PC-9 (cell line): ENCODE measurements at regions not wholly inside any gene's neighbourhood (a gene's known extent, or its start where the extent isn't known, plus 50 kb on each side); places are given as distances from the start of the nearest gene placed in this dataset.

ENCODE experiments used
- BruUV-seq: library from RNA; stranded (reverse); fragments of 400-500 nt; replicated peaks from 2 replicates; lab custom pipeline; 2021; lab: Mats Ljungman, UMichigan
- CTCF ChIA-PET: fragments of 300-600 bp; sonication (Branson Sonifier 250); formaldehyde crosslinking; loops from one replicate; lab custom pipeline; 2022; ENCODE audit warnings: antibody characterized with exemption; lab: Charles Lee
- POLR2A ChIA-PET: fragments of 300-600 bp; sonication (Branson Sonifier 250); formaldehyde crosslinking; loops from one replicate; lab custom pipeline; 2022; ENCODE audit warnings: antibody characterized with exemption; ENCODE audit not compliant: unreplicated experiment; lab: Charles Lee
- DNase-seq, 2 experiments: peaks; one replicate each; pipeline versions ENCODE4 v3.0.0 to v3.0.0-alpha.2; 2015 to 2022; ENCODE audit warnings: mixed read lengths in 1 of 2
- H2AFZ ChIP-seq: fragments of 200-600 bp; sonication (generic); 2 replicates; pipeline ENCODE4 v1.8.1; 2017; ENCODE audit warnings: antibody characterized with exemption
- H3F3A ChIP-seq: fragments of 200-600 bp; sonication (generic); 2 replicates; pipeline ENCODE4 v1.8.1; 2017; ENCODE audit warnings: antibody characterized with exemption, mild to moderate bottlenecking, low read depth; ENCODE audit not compliant: insufficient read depth
- H3K27ac ChIP-seq: fragments of 200-600 bp; sonication (generic); 2 replicates; pipeline ENCODE4 v1.6.1; 2016; ENCODE audit warnings: mixed run types
- H3K27me3 ChIP-seq: fragments of 200-600 bp; sonication (generic); 2 replicates; pipeline ENCODE4 v1.6.1; 2016; ENCODE audit warnings: low read depth, mixed run types; ENCODE audit not compliant: insufficient read depth
- H3K36me3 ChIP-seq: fragments of 200-600 bp; sonication (generic); 2 replicates; pipeline ENCODE4 v1.6.1; 2016; ENCODE audit warnings: low read depth, mixed run types
- H3K4me1 ChIP-seq: fragments of 200-600 bp; sonication (generic); replicated peaks from 2 replicates; pipeline ENCODE4 v1.6.1; 2016; ENCODE audit warnings: mixed run types; ENCODE audit not compliant: insufficient read depth
- H3K4me2 ChIP-seq: fragments of 200-600 bp; sonication (generic); 2 replicates; pipeline ENCODE4 v1.6.1; 2017; ENCODE audit warnings: mixed run types
- H3K4me3 ChIP-seq: fragments of 200-600 bp; sonication (generic); 2 replicates; pipeline ENCODE4 v1.6.1; 2016; ENCODE audit warnings: mixed run types
- H3K79me2 ChIP-seq: fragments of 200-600 bp; sonication (generic); 2 replicates; pipeline ENCODE4 v1.6.1; 2017; ENCODE audit warnings: low read depth, mixed run types
- H3K9me2 ChIP-seq: fragments of 200-600 bp; sonication (generic); 2 replicates; pipeline ENCODE4 v1.8.1; 2017; ENCODE audit warnings: mild to moderate bottlenecking; ENCODE audit not compliant: insufficient read depth
- H3K9me3 ChIP-seq: fragments of 200-600 bp; sonication (generic); 2 replicates; pipeline ENCODE4 v1.8.1; 2016; ENCODE audit warnings: low read depth; ENCODE audit not compliant: insufficient read depth
- H4K20me1 ChIP-seq: fragments of 200-600 bp; sonication (generic); 2 replicates; pipeline ENCODE4 v1.8.1; 2017; ENCODE audit not compliant: insufficient read depth
- EZH2 ChIP-seq: fragments of 200-600 bp; sonication (generic); IDR thresholded peaks from 2 replicates; pipeline ENCODE4 v1.8.0; 2017; ENCODE audit warnings: antibody characterized with exemption, low read depth
- intact Hi-C: fragments of 100-400 bp; cut with micrococcal nuclease; formaldehyde crosslinking; loops from one replicate; pipeline ENCODE4 v1.10.0; 2022; ENCODE audit not compliant: unreplicated experiment
- TF ChIP-seq, protein P1 (sequence below): fragments of 200-600 bp; sonication (generic); conservative IDR thresholded peaks from 2 replicates; pipeline ENCODE4 v1.6.1; 2017; ENCODE audit warnings: mixed run types, antibody characterized with exemption, mild to moderate bottlenecking, moderate library complexity

- BruUV-seq, result no TSS peak
- Histone ChIP-seq H3K27me3 (no peaks in the 10 kb centered on the region), H3K4me3 (no peak overlapping the region), H3K4me2 (no peak overlapping the region), H3K9me3 (no peaks in the 10 kb centered on the region), H3K36me3 (no peaks in the 10 kb centered on the region), H3K79me2 (no peaks in the 10 kb centered on the region), H2AFZ (no peak overlapping the region), H3K4me1 (no peaks in the 10 kb centered on the region), H4K20me1 (no peaks in the 10 kb centered on the region), H3K27ac (no peak overlapping the region), H3K9me2 (no peaks in the 10 kb centered on the region), H3F3A (no peaks in the 10 kb centered on the region)
- POLR2A ChIA-PET, result no interaction called here
- CTCF ChIA-PET, result interaction anchor here (0.6 kb wide), 1 partner anchor 152 kb away, joined by 5 read pairs; no protein-coding TSS in a partner anchor
- TF ChIP-seq EZH2, result no peak
- TF ChIP-seq, protein P1, sequence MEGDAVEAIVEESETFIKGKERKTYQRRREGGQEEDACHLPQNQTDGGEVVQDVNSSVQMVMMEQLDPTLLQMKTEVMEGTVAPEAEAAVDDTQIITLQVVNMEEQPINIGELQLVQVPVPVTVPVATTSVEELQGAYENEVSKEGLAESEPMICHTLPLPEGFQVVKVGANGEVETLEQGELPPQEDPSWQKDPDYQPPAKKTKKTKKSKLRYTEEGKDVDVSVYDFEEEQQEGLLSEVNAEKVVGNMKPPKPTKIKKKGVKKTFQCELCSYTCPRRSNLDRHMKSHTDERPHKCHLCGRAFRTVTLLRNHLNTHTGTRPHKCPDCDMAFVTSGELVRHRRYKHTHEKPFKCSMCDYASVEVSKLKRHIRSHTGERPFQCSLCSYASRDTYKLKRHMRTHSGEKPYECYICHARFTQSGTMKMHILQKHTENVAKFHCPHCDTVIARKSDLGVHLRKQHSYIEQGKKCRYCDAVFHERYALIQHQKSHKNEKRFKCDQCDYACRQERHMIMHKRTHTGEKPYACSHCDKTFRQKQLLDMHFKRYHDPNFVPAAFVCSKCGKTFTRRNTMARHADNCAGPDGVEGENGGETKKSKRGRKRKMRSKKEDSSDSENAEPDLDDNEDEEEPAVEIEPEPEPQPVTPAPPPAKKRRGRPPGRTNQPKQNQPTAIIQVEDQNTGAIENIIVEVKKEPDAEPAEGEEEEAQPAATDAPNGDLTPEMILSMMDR, result no peak
- no peak for DNase-seq
- intact Hi-C loops, result no loop called here
Observed at GRCh38 chr16:87248714-87249113, 68.5 kb downstream of the C16orf95 start.

GRCh38 chr16:87249425-87249824 lies 67.8 kb downstream of the C16orf95 start:
- H3K4me1 ChIP-seq, result no peaks in the 10 kb centered on the region
- no peak overlapping the region for H3K4me3 ChIP-seq
- no peak overlapping the region for H3K27ac ChIP-seq
- TF ChIP-seq, protein P1, result no peak
- TF ChIP-seq EZH2, result no peak
- DNase-seq, result no peak
- ChIA-PET POLR2A (no interaction called here), CTCF (no interaction called here)
- H3K36me3 ChIP-seq, result no peaks in the 10 kb centered on the region
- intact Hi-C loops, result no loop called here
- no peaks in the 10 kb centered on the region for H3K9me3 ChIP-seq
- H3F3A ChIP-seq, result no peaks in the 10 kb centered on the region
- no peaks in the 10 kb centered on the region for H3K9me2 ChIP-seq
- no peaks in the 10 kb centered on the region for H4K20me1 ChIP-seq
- no peaks in the 10 kb centered on the region for H3K79me2 ChIP-seq
- H2AFZ ChIP-seq, result no peak overlapping the region
- H3K4me2 ChIP-seq, result no peak overlapping the region
- BruUV-seq, result no TSS peak
- H3K27me3 ChIP-seq, result no peaks in the 10 kb centered on the region

DNA sequence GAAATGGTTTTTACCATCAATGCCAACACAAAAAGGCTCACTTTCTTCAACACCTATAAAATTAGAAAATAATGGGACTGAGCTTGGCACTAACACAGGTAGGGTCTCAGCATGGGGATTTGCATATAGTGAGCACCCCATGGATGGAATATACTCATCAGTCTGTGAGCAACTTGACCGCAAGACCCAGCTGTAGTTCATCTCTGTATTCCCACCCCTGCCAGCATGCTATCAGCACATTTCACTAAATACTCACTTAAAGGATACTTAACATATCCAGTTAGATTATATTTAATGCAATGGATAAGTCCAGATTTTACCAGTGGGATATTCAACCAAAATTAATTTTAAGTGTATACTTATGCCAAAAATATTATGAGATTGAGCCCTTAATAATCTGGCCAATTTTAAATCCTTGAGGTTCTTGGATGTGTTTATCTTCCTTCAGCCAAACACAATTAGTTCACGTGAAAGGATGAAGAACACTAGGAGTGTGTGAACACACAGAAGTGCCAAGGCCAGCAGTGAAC lies 66.7 kb downstream of the C16orf95 start:
- Histone ChIP-seq H3K9me3 (no peaks in the 10 kb centered on the region), H3K4me1 (no peaks in the 10 kb centered on the region), H3F3A (no peaks in the 10 kb centered on the region), H3K27me3 (no peaks in the 10 kb centered on the region), H3K9me2 (no peaks in the 10 kb centered on the region), H3K36me3 (no peaks in the 10 kb centered on the region), H2AFZ (no peak overlapping the region), H4K20me1 (no peaks in the 10 kb centered on the region), H3K4me3 (no peak overlapping the region), H3K4me2 (no peak overlapping the region), H3K79me2 (no peaks in the 10 kb centered on the region), H3K27ac (no peak overlapping the region)
- intact Hi-C loops, result no loop called here
- ChIA-PET POLR2A (no interaction called here), CTCF (no interaction called here)
- no TSS peak for BruUV-seq
- no peak for TF ChIP-seq EZH2
- TF ChIP-seq, protein P1, result no peak
- no peak for DNase-seq
